GM23338 (cell line): ENCODE measurements at regions not wholly inside any gene's neighbourhood (a gene's known extent, or its start where the extent isn't known, plus 50 kb on each side); places are given as distances from the start of the nearest gene placed in this dataset.

Experiments
- ATAC-seq: fragments of 200-7000 bp; cut with Tn5 transposase; 3 replicates; pipeline ENCODE4 v1.9.1; 2020
- DNase-seq: peaks from one replicate; pipeline ENCODE4 v3.0.0-alpha.2; 2015; ENCODE audit warnings: low spot score
- H2AFZ ChIP-seq: fragments of 200-600 bp; sonication (generic); 2 replicates; pipeline ENCODE4 v1.8.0; 2016; ENCODE audit warnings: antibody characterized with exemption, mild to moderate bottlenecking, moderate library complexity
- H3F3A ChIP-seq: fragments of 200-600 bp; sonication (generic); replicated peaks from 2 replicates; pipeline ENCODE4 v1.8.0; 2017; ENCODE audit warnings: antibody characterized with exemption, mixed run types, low read depth
- H3K27ac ChIP-seq: fragments of 200-600 bp; sonication (generic); 2 replicates; pipeline ENCODE4 v1.6.1; 2016; ENCODE audit warnings: low read depth
- H3K27me3 ChIP-seq: fragments of 200-600 bp; sonication (generic); 2 replicates; pipeline ENCODE4 v1.8.0; 2016; ENCODE audit warnings: mild to moderate bottlenecking, mixed run types, moderate library complexity; ENCODE audit not compliant: insufficient read depth
- H3K36me3 ChIP-seq: fragments of 200-600 bp; sonication (generic); 2 replicates; pipeline ENCODE4 v1.8.0; 2016; ENCODE audit warnings: mild to moderate bottlenecking; ENCODE audit not compliant: insufficient read depth
- H3K4me1 ChIP-seq: fragments of 200-600 bp; sonication (generic); 2 replicates; pipeline ENCODE4 v1.8.0; 2016; ENCODE audit warnings: mild to moderate bottlenecking, moderate library complexity; ENCODE audit not compliant: insufficient read depth
- H3K4me2 ChIP-seq: fragments of 200-600 bp; sonication (generic); 2 replicates; pipeline ENCODE4 v1.7.1; 2017; ENCODE audit warnings: mixed run types
- H3K4me3 ChIP-seq: fragments of 200-600 bp; sonication (generic); 2 replicates; pipeline ENCODE4 v1.6.1; 2016; ENCODE audit warnings: mixed run types
- H3K79me2 ChIP-seq: fragments of 200-600 bp; sonication (generic); replicated peaks from 2 replicates; pipeline ENCODE4 v1.8.0; 2017; ENCODE audit warnings: mild to moderate bottlenecking; ENCODE audit not compliant: insufficient read depth
- H3K9me2 ChIP-seq: fragments of 200-600 bp; sonication (generic); 2 replicates; pipeline ENCODE4 v1.8.0; 2017; ENCODE audit not compliant: insufficient read depth
- H4K20me1 ChIP-seq: fragments of 200-600 bp; sonication (generic); replicated peaks from 2 replicates; pipeline ENCODE4 v1.8.0; 2017; ENCODE audit warnings: mild to moderate bottlenecking; ENCODE audit not compliant: insufficient read depth
- H3K27ac Mint-ChIP-seq: 2 replicates; pipeline ENCODE4 v1.8.0; 2020; ENCODE audit warnings: inconsistent platforms, mild to moderate bottlenecking, moderate library complexity, mixed read lengths
- H3K27me3 Mint-ChIP-seq: 3 replicates; pipeline ENCODE4 v1.8.0; 2022; ENCODE audit warnings: low read depth, mild to moderate bottlenecking, moderate library complexity, mixed read lengths, inconsistent platforms; ENCODE audit not compliant: insufficient read depth, poor library complexity
- H3K36me3 Mint-ChIP-seq: 3 replicates; pipeline ENCODE4 v1.8.0; 2021; ENCODE audit warnings: low read depth, mild to moderate bottlenecking, inconsistent platforms, moderate library complexity, mixed read lengths
- H3K4me1 Mint-ChIP-seq: 3 replicates; pipeline ENCODE4 v1.8.0; 2020; ENCODE audit warnings: mild to moderate bottlenecking, inconsistent platforms, mixed read lengths
- H3K4me3 Mint-ChIP-seq: 3 replicates; pipeline ENCODE4 v1.8.0; 2021; ENCODE audit warnings: moderate library complexity, mild to moderate bottlenecking, inconsistent platforms, mixed read lengths
- H3K9me3 Mint-ChIP-seq: 3 replicates; pipeline ENCODE4 v1.8.0; 2020; ENCODE audit warnings: moderate library complexity, mild to moderate bottlenecking, inconsistent platforms, mixed read lengths
- CREB1 ChIP-seq: fragments of 250-450 bp; sonication (Bioruptor Pico); IDR thresholded peaks from 2 replicates; pipeline ENCODE4 v1.5.0; 2020; ENCODE audit warnings: low read depth, mild to moderate bottlenecking, moderate library complexity
- CTCF ChIP-seq, 2 experiments: fragments of 200-600 bp in 1 of 2; sonication (generic) in 1 of 2; conservative IDR thresholded peaks; 2 replicates each; pipeline versions ENCODE4 v1.5.1 to v1.6.1; 2016 to 2017; ENCODE audit warnings: antibody characterized with exemption in 2 of 2, low read depth in 2 of 2, mild to moderate bottlenecking in 2 of 2, moderate library complexity in 1 of 2
- ETS1 ChIP-seq: IDR thresholded peaks from 2 replicates; pipeline ENCODE4 v1.6.1; 2016; ENCODE audit warnings: antibody characterized with exemption
- EZH2 ChIP-seq: fragments of 200-600 bp; sonication (generic); IDR thresholded peaks from one replicate; pipeline ENCODE4 v1.8.0; 2017; ENCODE audit warnings: antibody characterized with exemption, mild to moderate bottlenecking, low read depth; ENCODE audit not compliant: unreplicated experiment
- EZH2phosphoT487 ChIP-seq: fragments of 200-600 bp; sonication (generic); IDR thresholded peaks from one replicate; pipeline ENCODE4 v1.8.1; 2018; ENCODE audit warnings: antibody characterized with exemption; ENCODE audit not compliant: unreplicated experiment
- JUNB ChIP-seq: IDR thresholded peaks from one replicate; pipeline ENCODE4 v1.6.1; 2016; ENCODE audit warnings: antibody characterized with exemption; ENCODE audit not compliant: unreplicated experiment
- NANOG ChIP-seq: IDR thresholded peaks from 2 replicates; pipeline ENCODE4 v1.6.1; 2016; ENCODE audit warnings: antibody characterized with exemption, borderline replicate concordance
- POLR2AphosphoS5 ChIP-seq: IDR thresholded peaks from 2 replicates; pipeline ENCODE4 v1.6.1; 2016; ENCODE audit warnings: antibody characterized with exemption, low read depth
- REST ChIP-seq: IDR thresholded peaks from one replicate; pipeline ENCODE4 v1.6.1; 2018; ENCODE audit warnings: antibody characterized with exemption; ENCODE audit not compliant: unreplicated experiment
- STAT1 ChIP-seq: IDR thresholded peaks from one replicate; pipeline ENCODE4 v1.6.1; 2016; ENCODE audit warnings: antibody characterized with exemption; ENCODE audit not compliant: unreplicated experiment
- ZNF114 ChIP-seq: fragments of 250-450 bp; sonication (Bioruptor Pico); IDR thresholded peaks from 2 replicates; pipeline ENCODE4 v1.5.0; 2020; ENCODE audit warnings: mild to moderate bottlenecking, moderate library complexity
- ZNF331 ChIP-seq: fragments of 250-450 bp; sonication (Bioruptor Pico); IDR thresholded peaks from 2 replicates; pipeline ENCODE4 v1.5.0; 2020; ENCODE audit warnings: low read depth, mild to moderate bottlenecking, moderate library complexity
- ZNF462 ChIP-seq: fragments of 250-450 bp; sonication (Bioruptor Pico); IDR thresholded peaks from 2 replicates; pipeline ENCODE4 v1.5.0; 2020; ENCODE audit warnings: mild to moderate bottlenecking, moderate library complexity

GRCh38 chr2:36032046-36032445, 323.5 kb upstream of the CRIM1 start:
- no peaks in the 10 kb centered on the region for H3K27me3 ChIP-seq
- H3K36me3 ChIP-seq = no peaks in the 10 kb centered on the region
- Mint-ChIP-seq H3K4me3 (no peak overlapping the region), H3K9me3 (peaks cover 7% of the 10 kb centered on the region; the same call in 1 of the 3 replicates), H3K4me1 (no peaks in the 10 kb centered on the region), H3K27ac (no peak overlapping the region), H3K27me3 (no peaks in the 10 kb centered on the region), H3K36me3 (no peaks in the 10 kb centered on the region)
- no peaks in the 10 kb centered on the region for H3K4me1 ChIP-seq
- no peaks in the 10 kb centered on the region for H3F3A ChIP-seq
- H3K27ac ChIP-seq = no peak overlapping the region
- no peaks in the 10 kb centered on the region for H3K9me2 ChIP-seq
- TF ChIP-seq ETS1 (no peak), CTCF (conservative IDR thresholded peaks at IDR 0.05; ENCODE audit: low read depth in 2 of 2) (no peak), CREB1 (CRISPR knock-in tag) (no peak), ZNF462 (CRISPR knock-in tag) (no peak), POLR2AphosphoS5 (no peak), STAT1 (no peak), JUNB (no peak), EZH2phosphoT487 (no peak), ZNF331 (CRISPR knock-in tag) (no peak), EZH2 (no peak), ZNF114 (no peak), REST (no peak), NANOG (no peak)
- H3K4me3 ChIP-seq = no peak overlapping the region
- no peak for ATAC-seq
- H2AFZ ChIP-seq = peak overlapping the region; percentile 33; the same call in 1 of the 2 replicates
- DNase-seq = no peak
- H3K4me2 ChIP-seq = no peak overlapping the region
- H4K20me1 ChIP-seq = no peaks in the 10 kb centered on the region
- H3K79me2 ChIP-seq = no peaks in the 10 kb centered on the region
